PC-9 (cell line): ENCODE measurements at regions not wholly inside any gene's neighbourhood (a gene's known extent, or its start where the extent isn't known, plus 50 kb on each side); places are given as distances from the start of the nearest gene placed in this dataset.

Experiments used
- CTCF ChIP-seq: fragments of 200-600 bp; sonication (generic); conservative IDR thresholded peaks from 2 replicates; pipeline ENCODE4 v1.6.1; 2017; ENCODE audit warnings: mixed run types, antibody characterized with exemption, mild to moderate bottlenecking, moderate library complexity
- EZH2 ChIP-seq: fragments of 200-600 bp; sonication (generic); IDR thresholded peaks from 2 replicates; pipeline ENCODE4 v1.8.0; 2017; ENCODE audit warnings: antibody characterized with exemption, low read depth

- no peak for TF ChIP-seq CTCF
- TF ChIP-seq EZH2 = no peak
These were observed 139.9 kb downstream of the GADD45G start for GRCh38 chr9:89744730-89745129.
